ENCODE measurements at regions not wholly inside any gene's neighbourhood (a gene's known extent, or its start where the extent isn't known, plus 50 kb on each side); places are given as distances from the start of the nearest gene placed in this dataset.

GRCh38 chr11:23730307-23730998, 766.4 kb upstream of the LUZP2 start:
- TF ChIP-seq SPI1 (IDR thresholded peaks at IDR 0.05; ENCODE audit: low read depth, low read length) (no peak), POLR2AphosphoS5 (IDR thresholded peaks at IDR 0.05; ENCODE audit: low read depth, low read length) (no peak), POLR2A (IDR thresholded peaks at IDR 0.05; ENCODE audit: low read depth, low read length) (no peak)
